ENCODE measurements at regions not wholly inside any gene's neighbourhood (a gene's known extent, or its start where the extent isn't known, plus 50 kb on each side); places are given as distances from the start of the nearest gene placed in this dataset.

DNA sequence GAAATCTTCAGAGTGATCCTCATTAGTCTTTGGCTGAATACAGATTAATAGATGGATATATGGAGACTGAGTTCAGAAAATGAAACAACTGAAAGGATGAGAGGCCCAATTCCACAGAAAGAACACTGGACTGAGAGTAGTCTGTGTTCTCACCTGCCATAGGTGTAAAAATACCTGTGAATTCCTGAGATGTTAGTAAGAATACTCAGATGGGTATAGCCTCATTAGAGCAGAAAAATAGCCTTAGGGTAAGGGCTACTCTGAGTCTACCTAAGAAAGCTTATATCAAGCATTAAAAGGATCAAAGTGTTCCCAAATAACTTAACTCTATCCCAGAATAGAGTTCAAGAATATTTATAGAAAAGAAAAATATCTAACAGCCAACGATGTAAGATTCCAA lies 1510.3 kb upstream of the SEL1L start:
- Histone ChIP-seq H3K27me3 (ENCODE audit: insufficient read depth, low read length) (no peaks in the 10 kb centered on the region), H3K9me3 (ENCODE audit: low read length) (no peaks in the 10 kb centered on the region), H3K9ac (ENCODE audit: low read length) (no peak overlapping the region), H3K79me2 (ENCODE audit: insufficient read depth, low read length) (no peaks in the 10 kb centered on the region), H3K4me2 (ENCODE audit: low read length) (no peak overlapping the region), H2AFZ (ENCODE audit: low read length) (no peak overlapping the region), H4K20me1 (ENCODE audit: insufficient read depth, low read length) (no peaks in the 10 kb centered on the region), H3K9me2 (ENCODE audit: low read depth, low read length) (no peaks in the 10 kb centered on the region), H3K27ac (ENCODE audit: low read depth, low read length, poor library complexity, severe bottlenecking) (no peak overlapping the region), H3K4me1 (ENCODE audit: insufficient read depth, low read length, severe bottlenecking) (no peaks in the 10 kb centered on the region), H3K36me3 (ENCODE audit: insufficient read depth, low read length) (no peaks in the 10 kb centered on the region), H3F3A (ENCODE audit: insufficient read depth, low read length) (no peaks in the 10 kb centered on the region), H3K4me3 (ENCODE audit: low read depth, low read length, poor library complexity, severe bottlenecking) (no peak overlapping the region)
- no peak for TF ChIP-seq EZH2 (IDR thresholded peaks at IDR 0.05; ENCODE audit: borderline replicate concordance, low read length)
- TF ChIP-seq, protein P1, sequence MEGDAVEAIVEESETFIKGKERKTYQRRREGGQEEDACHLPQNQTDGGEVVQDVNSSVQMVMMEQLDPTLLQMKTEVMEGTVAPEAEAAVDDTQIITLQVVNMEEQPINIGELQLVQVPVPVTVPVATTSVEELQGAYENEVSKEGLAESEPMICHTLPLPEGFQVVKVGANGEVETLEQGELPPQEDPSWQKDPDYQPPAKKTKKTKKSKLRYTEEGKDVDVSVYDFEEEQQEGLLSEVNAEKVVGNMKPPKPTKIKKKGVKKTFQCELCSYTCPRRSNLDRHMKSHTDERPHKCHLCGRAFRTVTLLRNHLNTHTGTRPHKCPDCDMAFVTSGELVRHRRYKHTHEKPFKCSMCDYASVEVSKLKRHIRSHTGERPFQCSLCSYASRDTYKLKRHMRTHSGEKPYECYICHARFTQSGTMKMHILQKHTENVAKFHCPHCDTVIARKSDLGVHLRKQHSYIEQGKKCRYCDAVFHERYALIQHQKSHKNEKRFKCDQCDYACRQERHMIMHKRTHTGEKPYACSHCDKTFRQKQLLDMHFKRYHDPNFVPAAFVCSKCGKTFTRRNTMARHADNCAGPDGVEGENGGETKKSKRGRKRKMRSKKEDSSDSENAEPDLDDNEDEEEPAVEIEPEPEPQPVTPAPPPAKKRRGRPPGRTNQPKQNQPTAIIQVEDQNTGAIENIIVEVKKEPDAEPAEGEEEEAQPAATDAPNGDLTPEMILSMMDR (IDR thresholded peaks at IDR 0.05; ENCODE audit: low read length): no peak

GRCh38 chr14:83047059-83047830 lies 1513.6 kb upstream of the SEL1L start:
- H3K4me1 ChIP-seq (ENCODE audit: insufficient read depth, low read length, severe bottlenecking): no peaks in the 10 kb centered on the region
- H3K36me3 ChIP-seq (ENCODE audit: insufficient read depth, low read length): no peaks in the 10 kb centered on the region
- no peak overlapping the region for H3K9ac ChIP-seq (ENCODE audit: low read length)
- H3K4me2 ChIP-seq (ENCODE audit: low read length): no peak overlapping the region
- H3K79me2 ChIP-seq (ENCODE audit: insufficient read depth, low read length): no peaks in the 10 kb centered on the region
- no peak for TF ChIP-seq EZH2 (IDR thresholded peaks at IDR 0.05; ENCODE audit: borderline replicate concordance, low read length)
- TF ChIP-seq, protein P1 (IDR thresholded peaks at IDR 0.05; ENCODE audit: low read length): no peak
- no peak overlapping the region for H3K27ac ChIP-seq (ENCODE audit: low read depth, low read length, poor library complexity, severe bottlenecking)
- no peaks in the 10 kb centered on the region for H3K9me2 ChIP-seq (ENCODE audit: low read depth, low read length)
- no peak overlapping the region for H2AFZ ChIP-seq (ENCODE audit: low read length)
- no peaks in the 10 kb centered on the region for H4K20me1 ChIP-seq (ENCODE audit: insufficient read depth, low read length)
- no peaks in the 10 kb centered on the region for H3K27me3 ChIP-seq (ENCODE audit: insufficient read depth, low read length)
- no peaks in the 10 kb centered on the region for H3F3A ChIP-seq (ENCODE audit: insufficient read depth, low read length)
- H3K4me3 ChIP-seq (ENCODE audit: low read depth, low read length, poor library complexity, severe bottlenecking): no peak overlapping the region
- no peaks in the 10 kb centered on the region for H3K9me3 ChIP-seq (ENCODE audit: low read length)

DNA sequence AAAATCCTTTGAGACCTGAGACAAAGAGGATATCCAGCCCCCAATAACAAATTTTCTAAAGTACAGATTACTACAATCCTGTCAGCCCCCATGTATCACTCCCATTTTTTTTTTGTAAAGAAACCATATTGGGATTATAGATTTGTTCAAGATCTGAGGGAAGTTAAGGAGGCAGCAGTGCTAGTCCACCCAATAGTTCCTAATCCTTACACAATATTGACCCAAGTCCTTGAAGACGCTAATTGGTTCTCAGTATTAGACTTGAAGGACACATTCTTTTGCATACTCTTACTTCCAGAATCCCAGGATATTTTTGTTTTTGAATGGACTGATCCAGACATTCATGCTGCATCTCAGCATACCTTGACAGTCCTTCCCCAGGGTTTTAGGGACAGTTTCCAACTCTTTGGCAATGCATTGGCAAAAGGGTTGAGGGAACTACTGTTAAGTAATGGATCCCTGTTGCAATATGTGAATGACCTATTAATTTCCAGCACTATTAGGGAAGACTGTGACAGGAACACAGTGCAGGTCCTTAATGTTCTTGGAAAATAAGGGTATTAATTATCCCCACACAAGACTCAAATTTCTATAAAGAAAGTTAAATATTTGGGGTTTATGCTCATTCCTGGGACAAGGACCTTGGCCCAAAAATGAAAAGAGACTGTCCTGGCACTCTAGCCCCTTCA lies 1519.5 kb upstream of the SEL1L start:
- TF ChIP-seq EZH2 (IDR thresholded peaks at IDR 0.05; ENCODE audit: borderline replicate concordance, low read length): no peak
- TF ChIP-seq, protein P1 (IDR thresholded peaks at IDR 0.05; ENCODE audit: low read length): no peak
- H2AFZ ChIP-seq (ENCODE audit: low read length): no peak overlapping the region
- no peaks in the 10 kb centered on the region for H3K79me2 ChIP-seq (ENCODE audit: insufficient read depth, low read length)
- no peaks in the 10 kb centered on the region for H3K36me3 ChIP-seq (ENCODE audit: insufficient read depth, low read length)
- H4K20me1 ChIP-seq (ENCODE audit: insufficient read depth, low read length): no peaks in the 10 kb centered on the region
- H3K4me3 ChIP-seq (ENCODE audit: low read depth, low read length, poor library complexity, severe bottlenecking): no peak overlapping the region
- no peak overlapping the region for H3K4me2 ChIP-seq (ENCODE audit: low read length)
- no peaks in the 10 kb centered on the region for H3F3A ChIP-seq (ENCODE audit: insufficient read depth, low read length)
- H3K9me3 ChIP-seq (ENCODE audit: low read length): no peaks in the 10 kb centered on the region
- no peaks in the 10 kb centered on the region for H3K27me3 ChIP-seq (ENCODE audit: insufficient read depth, low read length)
- H3K9me2 ChIP-seq (ENCODE audit: low read depth, low read length): no peaks in the 10 kb centered on the region
- no peak overlapping the region for H3K27ac ChIP-seq (ENCODE audit: low read depth, low read length, poor library complexity, severe bottlenecking)
- no peak overlapping the region for H3K9ac ChIP-seq (ENCODE audit: low read length)
- H3K4me1 ChIP-seq (ENCODE audit: insufficient read depth, low read length, severe bottlenecking): no peaks in the 10 kb centered on the region
